GM23338 (cell line): ENCODE measurements at regions not wholly inside any gene's neighbourhood (a gene's known extent, or its start where the extent isn't known, plus 50 kb on each side); places are given as distances from the start of the nearest gene placed in this dataset.

Experiments
- ATAC-seq: fragments of 200-7000 bp; cut with Tn5 transposase; 3 replicates; pipeline ENCODE4 v1.9.1; 2020
- DNase-seq: peaks from one replicate; pipeline ENCODE4 v3.0.0-alpha.2; 2015; ENCODE audit warnings: low spot score
- H2AFZ ChIP-seq: fragments of 200-600 bp; sonication (generic); 2 replicates; pipeline ENCODE4 v1.8.0; 2016; ENCODE audit warnings: antibody characterized with exemption, mild to moderate bottlenecking, moderate library complexity
- H3F3A ChIP-seq: fragments of 200-600 bp; sonication (generic); replicated peaks from 2 replicates; pipeline ENCODE4 v1.8.0; 2017; ENCODE audit warnings: antibody characterized with exemption, mixed run types, low read depth
- H3K27ac ChIP-seq: fragments of 200-600 bp; sonication (generic); 2 replicates; pipeline ENCODE4 v1.6.1; 2016; ENCODE audit warnings: low read depth
- H3K27me3 ChIP-seq: fragments of 200-600 bp; sonication (generic); 2 replicates; pipeline ENCODE4 v1.8.0; 2016; ENCODE audit warnings: mild to moderate bottlenecking, mixed run types, moderate library complexity; ENCODE audit not compliant: insufficient read depth
- H3K36me3 ChIP-seq: fragments of 200-600 bp; sonication (generic); 2 replicates; pipeline ENCODE4 v1.8.0; 2016; ENCODE audit warnings: mild to moderate bottlenecking; ENCODE audit not compliant: insufficient read depth
- H3K4me1 ChIP-seq: fragments of 200-600 bp; sonication (generic); 2 replicates; pipeline ENCODE4 v1.8.0; 2016; ENCODE audit warnings: mild to moderate bottlenecking, moderate library complexity; ENCODE audit not compliant: insufficient read depth
- H3K4me2 ChIP-seq: fragments of 200-600 bp; sonication (generic); 2 replicates; pipeline ENCODE4 v1.7.1; 2017; ENCODE audit warnings: mixed run types
- H3K4me3 ChIP-seq: fragments of 200-600 bp; sonication (generic); 2 replicates; pipeline ENCODE4 v1.6.1; 2016; ENCODE audit warnings: mixed run types
- H3K79me2 ChIP-seq: fragments of 200-600 bp; sonication (generic); replicated peaks from 2 replicates; pipeline ENCODE4 v1.8.0; 2017; ENCODE audit warnings: mild to moderate bottlenecking; ENCODE audit not compliant: insufficient read depth
- H3K9me2 ChIP-seq: fragments of 200-600 bp; sonication (generic); 2 replicates; pipeline ENCODE4 v1.8.0; 2017; ENCODE audit not compliant: insufficient read depth
- H4K20me1 ChIP-seq: fragments of 200-600 bp; sonication (generic); replicated peaks from 2 replicates; pipeline ENCODE4 v1.8.0; 2017; ENCODE audit warnings: mild to moderate bottlenecking; ENCODE audit not compliant: insufficient read depth
- H3K27ac Mint-ChIP-seq: 2 replicates; pipeline ENCODE4 v1.8.0; 2020; ENCODE audit warnings: inconsistent platforms, mild to moderate bottlenecking, moderate library complexity, mixed read lengths
- H3K27me3 Mint-ChIP-seq: 3 replicates; pipeline ENCODE4 v1.8.0; 2022; ENCODE audit warnings: low read depth, mild to moderate bottlenecking, moderate library complexity, mixed read lengths, inconsistent platforms; ENCODE audit not compliant: insufficient read depth, poor library complexity
- H3K36me3 Mint-ChIP-seq: 3 replicates; pipeline ENCODE4 v1.8.0; 2021; ENCODE audit warnings: low read depth, mild to moderate bottlenecking, inconsistent platforms, moderate library complexity, mixed read lengths
- H3K4me1 Mint-ChIP-seq: 3 replicates; pipeline ENCODE4 v1.8.0; 2020; ENCODE audit warnings: mild to moderate bottlenecking, inconsistent platforms, mixed read lengths
- H3K4me3 Mint-ChIP-seq: 3 replicates; pipeline ENCODE4 v1.8.0; 2021; ENCODE audit warnings: moderate library complexity, mild to moderate bottlenecking, inconsistent platforms, mixed read lengths
- H3K9me3 Mint-ChIP-seq: 3 replicates; pipeline ENCODE4 v1.8.0; 2020; ENCODE audit warnings: moderate library complexity, mild to moderate bottlenecking, inconsistent platforms, mixed read lengths
- CREB1 ChIP-seq: fragments of 250-450 bp; sonication (Bioruptor Pico); IDR thresholded peaks from 2 replicates; pipeline ENCODE4 v1.5.0; 2020; ENCODE audit warnings: low read depth, mild to moderate bottlenecking, moderate library complexity
- CTCF ChIP-seq, 2 experiments: fragments of 200-600 bp in 1 of 2; sonication (generic) in 1 of 2; conservative IDR thresholded peaks; 2 replicates each; pipeline versions ENCODE4 v1.5.1 to v1.6.1; 2016 to 2017; ENCODE audit warnings: antibody characterized with exemption in 2 of 2, low read depth in 2 of 2, mild to moderate bottlenecking in 2 of 2, moderate library complexity in 1 of 2
- ETS1 ChIP-seq: IDR thresholded peaks from 2 replicates; pipeline ENCODE4 v1.6.1; 2016; ENCODE audit warnings: antibody characterized with exemption
- EZH2 ChIP-seq: fragments of 200-600 bp; sonication (generic); IDR thresholded peaks from one replicate; pipeline ENCODE4 v1.8.0; 2017; ENCODE audit warnings: antibody characterized with exemption, mild to moderate bottlenecking, low read depth; ENCODE audit not compliant: unreplicated experiment
- EZH2phosphoT487 ChIP-seq: fragments of 200-600 bp; sonication (generic); IDR thresholded peaks from one replicate; pipeline ENCODE4 v1.8.1; 2018; ENCODE audit warnings: antibody characterized with exemption; ENCODE audit not compliant: unreplicated experiment
- JUNB ChIP-seq: IDR thresholded peaks from one replicate; pipeline ENCODE4 v1.6.1; 2016; ENCODE audit warnings: antibody characterized with exemption; ENCODE audit not compliant: unreplicated experiment
- NANOG ChIP-seq: IDR thresholded peaks from 2 replicates; pipeline ENCODE4 v1.6.1; 2016; ENCODE audit warnings: antibody characterized with exemption, borderline replicate concordance
- POLR2AphosphoS5 ChIP-seq: IDR thresholded peaks from 2 replicates; pipeline ENCODE4 v1.6.1; 2016; ENCODE audit warnings: antibody characterized with exemption, low read depth
- REST ChIP-seq: IDR thresholded peaks from one replicate; pipeline ENCODE4 v1.6.1; 2018; ENCODE audit warnings: antibody characterized with exemption; ENCODE audit not compliant: unreplicated experiment
- STAT1 ChIP-seq: IDR thresholded peaks from one replicate; pipeline ENCODE4 v1.6.1; 2016; ENCODE audit warnings: antibody characterized with exemption; ENCODE audit not compliant: unreplicated experiment
- ZNF114 ChIP-seq: fragments of 250-450 bp; sonication (Bioruptor Pico); IDR thresholded peaks from 2 replicates; pipeline ENCODE4 v1.5.0; 2020; ENCODE audit warnings: mild to moderate bottlenecking, moderate library complexity
- ZNF331 ChIP-seq: fragments of 250-450 bp; sonication (Bioruptor Pico); IDR thresholded peaks from 2 replicates; pipeline ENCODE4 v1.5.0; 2020; ENCODE audit warnings: low read depth, mild to moderate bottlenecking, moderate library complexity
- ZNF462 ChIP-seq: fragments of 250-450 bp; sonication (Bioruptor Pico); IDR thresholded peaks from 2 replicates; pipeline ENCODE4 v1.5.0; 2020; ENCODE audit warnings: mild to moderate bottlenecking, moderate library complexity

- TF ChIP-seq EZH2 = no peak
- no peak for TF ChIP-seq POLR2AphosphoS5
Observed at GRCh38 chr5:96199713-96200183, 233.3 kb downstream of the PCSK1 start (continued).

GRCh38 chr5:96198356-96199058, 234.5 kb downstream of the PCSK1 start:
- no peak for DNase-seq
- no peaks in the 10 kb centered on the region for H3K36me3 Mint-ChIP-seq
- no peak overlapping the region for H3K4me3 Mint-ChIP-seq
- no peaks in the 10 kb centered on the region for H3K9me3 Mint-ChIP-seq
- H3F3A ChIP-seq = no peaks in the 10 kb centered on the region
- 0 out of 2 replicates have a peak overlapping the region, but pooled peaks have one; percentile 35 for H2AFZ ChIP-seq
- no peak overlapping the region for H3K27ac ChIP-seq
- no peaks in the 10 kb centered on the region for H3K4me1 ChIP-seq
- no peaks in the 10 kb centered on the region for H3K36me3 ChIP-seq
- H3K4me1 Mint-ChIP-seq = no peaks in the 10 kb centered on the region
- no peak overlapping the region for H3K4me3 ChIP-seq
- H3K9me2 ChIP-seq = no peaks in the 10 kb centered on the region
- H3K79me2 ChIP-seq = no peaks in the 10 kb centered on the region
- H4K20me1 ChIP-seq = no peaks in the 10 kb centered on the region
- no peak overlapping the region for H3K4me2 ChIP-seq
- TF ChIP-seq NANOG (no peak), EZH2 (no peak), ETS1 (no peak), ZNF331 (CRISPR knock-in tag) (no peak), ZNF114 (CRISPR knock-in tag) (no peak), REST (no peak), JUNB (no peak), ZNF462 (CRISPR knock-in tag) (no peak), CREB1 (no peak), POLR2AphosphoS5 (no peak), EZH2phosphoT487 (no peak), STAT1 (no peak), CTCF (conservative IDR thresholded peaks at IDR 0.05; ENCODE audit: low read depth in 2 of 2) (no peak)
- ATAC-seq = no peak
- H3K27ac Mint-ChIP-seq = no peak overlapping the region
- H3K27me3 Mint-ChIP-seq = no peaks in the 10 kb centered on the region
- H3K27me3 ChIP-seq = no peaks in the 10 kb centered on the region
